ENCODE measurements at regions not wholly inside any gene's neighbourhood (a gene's known extent, or its start where the extent isn't known, plus 50 kb on each side); places are given as distances from the start of the nearest gene placed in this dataset.

GRCh38 chr1:117268535-117269455 lies 58.1 kb upstream of the VTCN1 start (continued):
- TF ChIP-seq RNF2 (IDR thresholded peaks at IDR 0.05; ENCODE audit: borderline replicate concordance, low read depth, low read length, missing control alignments, poor library complexity, severe bottlenecking) = no peak
- TF ChIP-seq CEBPB (IDR thresholded peaks at IDR 0.05; ENCODE audit: low read depth, low read length) = no peak
